GM12878 (cell line): ENCODE measurements at regions not wholly inside any gene's neighbourhood (a gene's known extent, or its start where the extent isn't known, plus 50 kb on each side); places are given as distances from the start of the nearest gene placed in this dataset.

Source experiments
- ATAC-seq: fragments of 200-7000 bp; cut with Tn5 transposase; 3 replicates; pipeline ENCODE4 v1.9.1; 2020; ENCODE audit warnings: mild to moderate bottlenecking, moderate library complexity
- BruUV-seq: library from RNA; stranded (reverse); fragments of 400-500 nt; replicated peaks from 2 replicates; lab custom pipeline; 2021; lab: Mats Ljungman, UMichigan
- CTCF ChIA-PET: fragments of 300-600 bp; sonication (Branson Sonifier 250); formaldehyde crosslinking; extraction: SDS; loops from one replicate; lab custom pipeline; 2021; ENCODE audit warnings: inconsistent platforms; lab: Yijun Ruan, JAX
- POLR2A ChIA-PET: fragments of 350-600 bp; formaldehyde crosslinking; extraction: SDS; loops from one replicate; lab custom pipeline; 2021; ENCODE audit warnings: inconsistent platforms; lab: Charles Lee
- RAD21 ChIA-PET: fragments of 300-600 bp; sonication (Branson Sonifier 250); formaldehyde crosslinking; loops from one replicate; lab custom pipeline; 2023; ENCODE audit warnings: antibody characterized with exemption; ENCODE audit not compliant: unreplicated experiment; lab: Charles Lee
- SMC1A ChIA-PET: fragments of 300-600 bp; sonication (Branson Sonifier 250); formaldehyde crosslinking; loops from one replicate; lab custom pipeline; 2023; ENCODE audit not compliant: unreplicated experiment, uncharacterized antibody; lab: Charles Lee
- DNase-seq: peaks from one replicate; pipeline ENCODE4 v3.0.0-alpha.2; 2011; ENCODE audit warnings: low read depth, low spot score
- FAIRE-seq: peaks from 3 replicates; lab custom pipeline; 2011; peaks lifted over from hg19 to GRCh38; lab: Jason Lieb, UNC
- H2AFZ ChIP-seq: 2 replicates; pipeline ENCODE4 v1.6.0; 2011; ENCODE audit warnings: low read depth, low read length, control low read depth; ENCODE audit not compliant: control insufficient read depth
- H3K27ac ChIP-seq: 2 replicates; pipeline ENCODE4 v1.5.1; 2011; ENCODE audit warnings: control low read depth; ENCODE audit not compliant: control insufficient read depth, insufficient read depth
- H3K27me3 ChIP-seq, 2 experiments: replicated peaks in 1 of 2; 2 replicates each; pipeline versions ENCODE4 v1.6.0 to v1.6.1; 2011; ENCODE audit warnings: low read length in 1 of 2; ENCODE audit not compliant: control insufficient read depth in 2 of 2, insufficient read depth in 2 of 2
- H3K36me3 ChIP-seq, 2 experiments: 2 replicates each; pipeline ENCODE4 v1.5.1; 2011; ENCODE audit warnings: low read length in 1 of 2; ENCODE audit not compliant: control insufficient read depth in 2 of 2, insufficient read depth in 2 of 2
- H3K4me1 ChIP-seq: 2 replicates; pipeline ENCODE4 v1.6.1; 2011; ENCODE audit warnings: mild to moderate bottlenecking, low read length, moderate library complexity, mixed read lengths; ENCODE audit not compliant: control insufficient read depth, insufficient read depth
- H3K4me2 ChIP-seq: 2 replicates; pipeline ENCODE4 v1.6.0; 2011; ENCODE audit warnings: control low read depth; ENCODE audit not compliant: control insufficient read depth, insufficient read depth
- H3K4me3 ChIP-seq: fragments of 200-600 bp; sonication (generic); 2 replicates; pipeline ENCODE4 v1.5.1; 2016
- H3K79me2 ChIP-seq: 2 replicates; pipeline ENCODE4 v1.6.0; 2011; ENCODE audit warnings: low read length; ENCODE audit not compliant: control insufficient read depth, insufficient read depth
- H3K9ac ChIP-seq: 2 replicates; pipeline ENCODE4 v1.8.0; 2011; ENCODE audit warnings: low read length, control low read depth, mixed read lengths; ENCODE audit not compliant: control insufficient read depth, insufficient read depth
- H3K9me3 ChIP-seq: replicated peaks from 3 replicates; pipeline ENCODE4 v1.5.1; 2011; ENCODE audit warnings: mild to moderate bottlenecking, low read length; ENCODE audit not compliant: control insufficient read depth, insufficient read depth
- H4K20me1 ChIP-seq: 2 replicates; pipeline ENCODE4 v1.6.0; 2011; ENCODE audit not compliant: control insufficient read depth, insufficient read depth
- ELK1 ChIP-seq: IDR thresholded peaks from 2 replicates; pipeline ENCODE4 v1.6.1; 2012; ENCODE audit warnings: low read depth, low read length, improper control_type of control experiment
- HCFC1 ChIP-seq: fragments of 150-350 bp; IDR thresholded peaks from 2 replicates; pipeline ENCODE4 v1.6.1; 2014; ENCODE audit warnings: low read length
- KLF5 ChIP-seq: fragments of 450-650 bp; IDR thresholded peaks from 2 replicates; pipeline ENCODE4 v1.6.1; 2014; ENCODE audit warnings: mild to moderate bottlenecking; ENCODE audit not compliant: partially characterized antibody
- MLLT1 ChIP-seq: fragments of 450-650 bp; IDR thresholded peaks from 2 replicates; pipeline ENCODE4 v1.6.1; 2016; ENCODE audit warnings: mild to moderate bottlenecking
- NFYB ChIP-seq: IDR thresholded peaks from 2 replicates; pipeline ENCODE4 v1.6.1; 2011; ENCODE audit warnings: low read depth, mild to moderate bottlenecking, low read length, improper control_type of control experiment, moderate library complexity; ENCODE audit not compliant: insufficient read depth
- SREBF1 ChIP-seq: IDR thresholded peaks from 2 replicates; pipeline ENCODE4 v1.6.1; 2012; ENCODE audit warnings: mild to moderate bottlenecking, low read length
- WGBS: methylation state at CpG from one replicate; pipeline ENCODE4 v1.1.6; 2016; ENCODE audit warnings: low lambda C conversion rate; ENCODE audit not compliant: insufficient replicate concordance, insufficient coverage; ENCODE audit errors: missing lambda C conversion rate; 5-methylcytosine and 5-hydroxymethylcytosine counted together
- in situ Hi-C: fragments of 300-500 bp; cut with MboI; formaldehyde crosslinking; loops from 9 replicates; pipeline ENCODE4 v1.14.3; 2018; ENCODE audit warnings: mixed read lengths
- intact Hi-C: fragments of 100-400 bp; cut with micrococcal nuclease; formaldehyde crosslinking; loops from one replicate; pipeline ENCODE4 v1.14.2; 2022; ENCODE audit not compliant: unreplicated experiment

GRCh38 chr1:47558601-47559593 lies 121.1 kb downstream of the FOXD2 start (continued):
- no peak for TF ChIP-seq ELK1

- BruUV-seq = no TSS peak
- Histone ChIP-seq H3K9ac (no peak overlapping the region), H3K36me3 (no peaks in the 10 kb centered on the region), H3K9me3 (no peaks in the 10 kb centered on the region), H3K4me3 (no peak overlapping the region), H3K4me1 (no peaks in the 10 kb centered on the region), H3K4me2 (no peak overlapping the region), H3K27me3 (no peaks in the 10 kb centered on the region; a peak in 1 of 4 replicates), H2AFZ (no peak overlapping the region), H3K79me2 (no peaks in the 10 kb centered on the region), H4K20me1 (no peaks in the 10 kb centered on the region), H3K27ac (no peak overlapping the region)
- RAD21 ChIA-PET = no interaction called here
- WGBS = 1% methylated on average over 7 of the region's 7 CpGs
- TF ChIP-seq KLF5 (no peak), HCFC1 (no peak), NFYB (no peak), MLLT1 (no peak), SREBF1 (no peak)
- CTCF ChIA-PET = interaction anchor here (0.6 to 0.9 kb wide), 2 partner anchors 122 to 1111 kb away, joined by 3 to 4 read pairs; partner anchors contain the start of gene FOXD2
- in situ Hi-C loops (no loop called here), intact Hi-C loops (no loop called here)
- ATAC-seq (no peak), FAIRE-seq (no peak), DNase-seq (no peak)
- SMC1A ChIA-PET = interaction anchor here (1.0 kb wide), 1 partner anchor 170 kb away, joined by 3 read pairs; no protein-coding TSS in a partner anchor
- POLR2A ChIA-PET = no interaction called here
Observed at GRCh38 chr1:47559944-47560695, 122.3 kb downstream of the FOXD2 start.
